ENCODE measurements at regions not wholly inside any gene's neighbourhood (a gene's known extent, or its start where the extent isn't known, plus 50 kb on each side); places are given as distances from the start of the nearest gene placed in this dataset.

- Histone ChIP-seq H3K9me3 (no peaks in the 10 kb centered on the region), H3K36me3 (no peaks in the 10 kb centered on the region), H3K4me1 (no peaks in the 10 kb centered on the region), H3K4me3 (no peak overlapping the region), H3K27me3 (no peaks in the 10 kb centered on the region), H3K27ac (no peak overlapping the region)
- intact Hi-C loops (cut with DNase I; ENCODE audit: low total_unique reads) = no loop called here
- DNase-seq (ENCODE audit: low spot score in 2 of 2) = no peak
- TF ChIP-seq POLR2A (IDR thresholded peaks at IDR 0.05) (no peak), POLR2AphosphoS5 (IDR thresholded peaks at IDR 0.05) (no peak), CTCF (IDR thresholded peaks at IDR 0.05) (no peak)
These were observed 691.9 kb downstream of the RFPL4B start for GRCh38 chr6:113039005-113039404.

GRCh38 chr6:113047148-113047547, 700.0 kb downstream of the RFPL4B start:
- DNase-seq (ENCODE audit: low spot score in 2 of 2) = no peak
- no peak for TF ChIP-seq POLR2A (IDR thresholded peaks at IDR 0.05)
- TF ChIP-seq CTCF (IDR thresholded peaks at IDR 0.05) = no peak
- no peak for TF ChIP-seq POLR2AphosphoS5 (IDR thresholded peaks at IDR 0.05)
- intact Hi-C loops (cut with DNase I; ENCODE audit: low total_unique reads) = no loop called here

GRCh38 chr6:113047932-113048331, 700.8 kb downstream of the RFPL4B start:
- no peak for DNase-seq (ENCODE audit: low spot score in 2 of 2)
- TF ChIP-seq POLR2AphosphoS5 (IDR thresholded peaks at IDR 0.05) (no peak), CTCF (IDR thresholded peaks at IDR 0.05) (no peak), POLR2A (IDR thresholded peaks at IDR 0.05) (no peak)
- Histone ChIP-seq H3K4me1 (no peaks in the 10 kb centered on the region), H3K4me3 (no peak overlapping the region), H3K27me3 (no peaks in the 10 kb centered on the region), H3K36me3 (no peaks in the 10 kb centered on the region), H3K27ac (no peak overlapping the region), H3K9me3 (no peaks in the 10 kb centered on the region)
- intact Hi-C loops (cut with DNase I; ENCODE audit: low total_unique reads) = no loop called here

More at GRCh38 chr6:113047148-113047547, 700.0 kb downstream of the RFPL4B start:
- H3K4me3 ChIP-seq = no peak overlapping the region
- H3K36me3 ChIP-seq = no peaks in the 10 kb centered on the region
- H3K27me3 ChIP-seq = no peaks in the 10 kb centered on the region
- H3K9me3 ChIP-seq = no peaks in the 10 kb centered on the region
- H3K27ac ChIP-seq = no peak overlapping the region
- no peaks in the 10 kb centered on the region for H3K4me1 ChIP-seq

- intact Hi-C loops (cut with DNase I; ENCODE audit: low total_unique reads) = no loop called here
- DNase-seq (ENCODE audit: low spot score in 2 of 2) = no peak
- H3K4me3 ChIP-seq = no peak overlapping the region
These were observed 701.6 kb downstream of the RFPL4B start for GRCh38 chr6:113048741-113049140.

GRCh38 chr6:113049190-113049589, 702.1 kb downstream of the RFPL4B start:
- H3K4me3 ChIP-seq = no peak overlapping the region
- no peaks in the 10 kb centered on the region for H3K36me3 ChIP-seq
- TF ChIP-seq CTCF (IDR thresholded peaks at IDR 0.05) (no peak), POLR2A (IDR thresholded peaks at IDR 0.05) (no peak), POLR2AphosphoS5 (IDR thresholded peaks at IDR 0.05) (no peak)
- DNase-seq (ENCODE audit: low spot score in 2 of 2) = no peak
- H3K27me3 ChIP-seq = no peaks in the 10 kb centered on the region
- H3K4me1 ChIP-seq = no peaks in the 10 kb centered on the region
- no peak overlapping the region for H3K27ac ChIP-seq
- intact Hi-C loops (cut with DNase I; ENCODE audit: low total_unique reads) = no loop called here
- no peaks in the 10 kb centered on the region for H3K9me3 ChIP-seq

More at GRCh38 chr6:113048741-113049140, 701.6 kb downstream of the RFPL4B start:
- no peaks in the 10 kb centered on the region for H3K4me1 ChIP-seq
- no peaks in the 10 kb centered on the region for H3K27me3 ChIP-seq
- H3K27ac ChIP-seq = no peak overlapping the region
- no peaks in the 10 kb centered on the region for H3K9me3 ChIP-seq
- TF ChIP-seq POLR2A (IDR thresholded peaks at IDR 0.05) = no peak
- no peak for TF ChIP-seq CTCF (IDR thresholded peaks at IDR 0.05)
- TF ChIP-seq POLR2AphosphoS5 (IDR thresholded peaks at IDR 0.05) = no peak
- H3K36me3 ChIP-seq = no peaks in the 10 kb centered on the region
